Osteoblast (primary cell): ENCODE measurements at regions not wholly inside any gene's neighbourhood (a gene's known extent, or its start where the extent isn't known, plus 50 kb on each side); places are given as distances from the start of the nearest gene placed in this dataset.

Source experiments
- DNase-seq: peaks from one replicate; pipeline ENCODE4 v3.0.0; 2011; ENCODE audit warnings: low spot score, mixed read lengths; ENCODE audit not compliant: insufficient read length; ENCODE audit errors: missing footprints
- H2AFZ ChIP-seq: 2 replicates; pipeline ENCODE4 v1.6.0; 2011; ENCODE audit warnings: mild to moderate bottlenecking, low read length
- H3K27ac ChIP-seq: 2 replicates; pipeline ENCODE4 v1.5.1; 2011; ENCODE audit warnings: mild to moderate bottlenecking, low read depth, low read length, moderate library complexity
- H3K27me3 ChIP-seq: 2 replicates; pipeline ENCODE4 v1.6.0; 2012; ENCODE audit warnings: mild to moderate bottlenecking, control low read depth, inconsistent platforms, low read length, moderate library complexity; ENCODE audit not compliant: insufficient read depth
- H3K36me3 ChIP-seq: 2 replicates; pipeline ENCODE4 v1.5.1; 2011; ENCODE audit warnings: mild to moderate bottlenecking, low read length, control low read depth, moderate library complexity; ENCODE audit not compliant: insufficient read depth
- H3K4me1 ChIP-seq: 2 replicates; pipeline ENCODE4 v1.5.1; 2011; ENCODE audit warnings: mild to moderate bottlenecking, low read length, control low read depth, moderate library complexity; ENCODE audit not compliant: insufficient read depth
- H3K4me2 ChIP-seq: 2 replicates; pipeline ENCODE4 v1.6.0; 2011; ENCODE audit warnings: mild to moderate bottlenecking, low read length; ENCODE audit not compliant: insufficient read depth
- H3K4me3 ChIP-seq: fragments of 200-600 bp; sonication (generic); 3 replicates; pipeline ENCODE4 v1.5.1; 2012; ENCODE audit warnings: mild to moderate bottlenecking, low read length, inconsistent platforms; ENCODE audit not compliant: insufficient read depth
- H3K79me2 ChIP-seq: 2 replicates; pipeline ENCODE4 v1.6.0; 2012; ENCODE audit warnings: mild to moderate bottlenecking, low read length, control low read depth, inconsistent platforms; ENCODE audit not compliant: insufficient read depth
- H3K9me3 ChIP-seq: 2 replicates; pipeline ENCODE4 v1.5.1; 2011; ENCODE audit warnings: low read depth, low read length, control low read depth
- H4K20me1 ChIP-seq: 2 replicates; pipeline ENCODE4 v1.6.0; 2012; ENCODE audit warnings: mild to moderate bottlenecking, low read length, control low read depth; ENCODE audit not compliant: insufficient read depth
- TF ChIP-seq, protein P1 (sequence below): IDR thresholded peaks from 2 replicates; pipeline ENCODE4 v1.5.1; 2011; ENCODE audit warnings: mild to moderate bottlenecking, low read depth, low read length, moderate library complexity; ENCODE audit errors: extremely low read depth

DNA sequence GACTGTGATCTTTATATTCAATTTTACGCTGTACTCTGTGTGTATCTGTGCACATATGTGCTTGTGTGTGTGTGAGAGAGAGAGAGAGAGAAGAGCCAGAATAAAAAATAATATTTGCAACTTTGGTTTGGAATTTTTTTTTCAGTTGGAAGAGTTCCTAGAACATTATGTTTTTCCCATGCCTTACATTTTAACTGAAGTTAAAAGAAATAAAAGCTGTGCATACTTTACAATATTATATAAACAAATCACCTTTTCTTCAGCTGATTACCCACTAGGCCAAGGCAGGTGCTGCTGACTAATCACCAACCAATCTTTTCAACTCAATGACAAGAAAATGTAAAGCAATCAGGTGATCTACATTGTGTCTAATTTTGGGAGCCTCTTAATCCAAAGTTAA, 366.3 kb downstream of the NYAP2 start:
- no peaks in the 10 kb centered on the region for H3K4me1 ChIP-seq
- no peak overlapping the region for H3K4me2 ChIP-seq
- DNase-seq: no peak
- no peaks in the 10 kb centered on the region for H4K20me1 ChIP-seq
- no peaks in the 10 kb centered on the region for H3K9me3 ChIP-seq
- no peaks in the 10 kb centered on the region for H3K79me2 ChIP-seq
- no peaks in the 10 kb centered on the region for H3K27me3 ChIP-seq
- no peaks in the 10 kb centered on the region for H3K36me3 ChIP-seq
- TF ChIP-seq, protein P1, sequence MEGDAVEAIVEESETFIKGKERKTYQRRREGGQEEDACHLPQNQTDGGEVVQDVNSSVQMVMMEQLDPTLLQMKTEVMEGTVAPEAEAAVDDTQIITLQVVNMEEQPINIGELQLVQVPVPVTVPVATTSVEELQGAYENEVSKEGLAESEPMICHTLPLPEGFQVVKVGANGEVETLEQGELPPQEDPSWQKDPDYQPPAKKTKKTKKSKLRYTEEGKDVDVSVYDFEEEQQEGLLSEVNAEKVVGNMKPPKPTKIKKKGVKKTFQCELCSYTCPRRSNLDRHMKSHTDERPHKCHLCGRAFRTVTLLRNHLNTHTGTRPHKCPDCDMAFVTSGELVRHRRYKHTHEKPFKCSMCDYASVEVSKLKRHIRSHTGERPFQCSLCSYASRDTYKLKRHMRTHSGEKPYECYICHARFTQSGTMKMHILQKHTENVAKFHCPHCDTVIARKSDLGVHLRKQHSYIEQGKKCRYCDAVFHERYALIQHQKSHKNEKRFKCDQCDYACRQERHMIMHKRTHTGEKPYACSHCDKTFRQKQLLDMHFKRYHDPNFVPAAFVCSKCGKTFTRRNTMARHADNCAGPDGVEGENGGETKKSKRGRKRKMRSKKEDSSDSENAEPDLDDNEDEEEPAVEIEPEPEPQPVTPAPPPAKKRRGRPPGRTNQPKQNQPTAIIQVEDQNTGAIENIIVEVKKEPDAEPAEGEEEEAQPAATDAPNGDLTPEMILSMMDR: no peak
- H2AFZ ChIP-seq: no peak overlapping the region
- H3K27ac ChIP-seq: no peak overlapping the region
- no peak overlapping the region for H3K4me3 ChIP-seq

- Histone ChIP-seq H3K4me1 (no peaks in the 10 kb centered on the region), H3K27me3 (no peaks in the 10 kb centered on the region), H3K36me3 (no peaks in the 10 kb centered on the region), H3K9me3 (no peaks in the 10 kb centered on the region), H3K79me2 (no peaks in the 10 kb centered on the region), H2AFZ (no peak overlapping the region), H4K20me1 (no peaks in the 10 kb centered on the region), H3K4me2 (no peak overlapping the region), H3K4me3 (no peak overlapping the region), H3K27ac (no peak overlapping the region)
- TF ChIP-seq, protein P1: no peak
- no peak for DNase-seq
Measured at GRCh38 chr2:225764346-225764745, 364.8 kb downstream of the NYAP2 start.

DNA sequence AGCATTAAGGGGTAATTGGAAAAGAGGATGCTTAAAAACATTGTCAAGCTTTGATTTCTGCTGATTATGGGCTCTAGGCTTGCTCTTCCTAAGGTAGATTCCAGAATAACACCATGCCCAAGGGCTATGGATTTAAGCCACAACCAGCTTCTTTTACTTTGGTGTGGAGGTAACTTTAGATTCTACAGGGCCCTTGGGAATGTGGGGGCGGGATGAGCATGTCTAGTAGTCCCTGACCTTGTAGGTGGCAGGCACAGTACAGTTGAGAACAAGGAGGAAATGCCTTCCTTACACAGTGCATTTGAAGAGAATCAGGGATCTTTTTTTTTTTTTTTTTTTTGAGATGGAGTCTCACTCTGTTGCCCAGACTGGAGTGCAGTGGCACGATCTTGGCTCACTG, 364.2 kb downstream of the NYAP2 start:
- Histone ChIP-seq H3K36me3 (no peaks in the 10 kb centered on the region), H3K79me2 (no peaks in the 10 kb centered on the region), H2AFZ (no peak overlapping the region), H3K4me3 (no peak overlapping the region), H3K9me3 (no peaks in the 10 kb centered on the region), H3K4me1 (no peaks in the 10 kb centered on the region), H3K4me2 (no peak overlapping the region), H3K27me3 (no peaks in the 10 kb centered on the region), H4K20me1 (no peaks in the 10 kb centered on the region), H3K27ac (no peak overlapping the region)
- TF ChIP-seq, protein P1: no peak
- DNase-seq: no peak

- H2AFZ ChIP-seq: no peak overlapping the region
- no peak for DNase-seq
- no peaks in the 10 kb centered on the region for H3K9me3 ChIP-seq
- no peaks in the 10 kb centered on the region for H3K27me3 ChIP-seq
- H3K79me2 ChIP-seq: no peaks in the 10 kb centered on the region
- no peak overlapping the region for H3K27ac ChIP-seq
- peaks cover under 1% of the 10 kb centered on the region for H3K4me1 ChIP-seq
- TF ChIP-seq, protein P1: no peak
- no peak overlapping the region for H3K4me3 ChIP-seq
- no peak overlapping the region for H3K4me2 ChIP-seq
- no peaks in the 10 kb centered on the region for H4K20me1 ChIP-seq
- H3K36me3 ChIP-seq: no peaks in the 10 kb centered on the region
Measured at GRCh38 chr2:225761396-225761795, 361.9 kb downstream of the NYAP2 start.
